SH-SY5Y (cell line): ENCODE measurements at regions not wholly inside any gene's neighbourhood (a gene's known extent, or its start where the extent isn't known, plus 50 kb on each side); places are given as distances from the start of the nearest gene placed in this dataset.

Experiments used
- GATA2 ChIP-seq: IDR thresholded peaks from 2 replicates; pipeline ENCODE4 v1.6.1; 2011; ENCODE audit warnings: mild to moderate bottlenecking, low read depth, low read length
- GATA3 ChIP-seq: IDR thresholded peaks from 2 replicates; pipeline ENCODE4 v1.6.1; 2011; ENCODE audit warnings: low read depth, mild to moderate bottlenecking, low read length, moderate library complexity

DNA sequence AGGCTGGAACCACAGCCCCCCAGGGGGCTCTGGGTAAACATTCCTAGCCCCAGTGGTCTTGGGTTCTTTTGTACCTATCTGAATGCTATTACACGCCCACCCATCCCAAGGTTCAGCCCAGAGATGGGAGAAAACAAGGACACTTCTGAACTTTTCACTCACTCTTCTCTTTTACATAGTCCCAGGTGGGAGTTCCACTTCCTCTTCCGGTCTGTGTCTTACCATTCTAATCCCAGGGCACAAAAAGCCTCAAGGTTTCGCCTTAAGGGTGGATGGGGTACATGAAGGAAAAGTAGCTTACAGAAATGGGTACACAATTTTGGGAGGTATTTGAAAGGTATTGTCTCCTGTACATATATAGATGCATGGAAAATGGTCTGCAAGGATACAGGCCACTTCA is 79.0 kb downstream of the TMEM30B start:
- TF ChIP-seq GATA3 (no peak), GATA2 (no peak)
